IPS-20b (cell line): ENCODE measurements at regions not wholly inside any gene's neighbourhood (a gene's known extent, or its start where the extent isn't known, plus 50 kb on each side); places are given as distances from the start of the nearest gene placed in this dataset.

Source experiments
- H3K27ac ChIP-seq: one replicate; pipeline ENCODE4 v1.5.1; 2013; ENCODE audit warnings: low read length
- H3K27me3 ChIP-seq: 2 replicates; pipeline ENCODE4 v1.6.1; 2013; ENCODE audit warnings: mild to moderate bottlenecking, low read length, inconsistent platforms; ENCODE audit not compliant: insufficient read depth
- H3K36me3 ChIP-seq: 2 replicates; pipeline ENCODE4 v1.6.1; 2013; ENCODE audit warnings: low read depth, mild to moderate bottlenecking, inconsistent platforms, low read length, moderate library complexity; ENCODE audit not compliant: insufficient read depth
- H3K4me1 ChIP-seq: 2 replicates; pipeline ENCODE4 v1.6.1; 2013; ENCODE audit warnings: mild to moderate bottlenecking, control low read depth, inconsistent platforms, low read length, moderate library complexity; ENCODE audit not compliant: insufficient read depth
- H3K4me3 ChIP-seq: 2 replicates; pipeline ENCODE4 v1.5.1; 2013; ENCODE audit warnings: mild to moderate bottlenecking, low read length, inconsistent platforms
- H3K9ac ChIP-seq: 2 replicates; pipeline ENCODE4 v1.6.1; 2013; ENCODE audit warnings: low read depth, mild to moderate bottlenecking, inconsistent platforms, low read length, moderate library complexity
- H3K9me3 ChIP-seq: 2 replicates; pipeline ENCODE4 v1.6.1; 2013; ENCODE audit warnings: mild to moderate bottlenecking, low read depth, low read length, inconsistent platforms; ENCODE audit not compliant: insufficient read depth

DNA sequence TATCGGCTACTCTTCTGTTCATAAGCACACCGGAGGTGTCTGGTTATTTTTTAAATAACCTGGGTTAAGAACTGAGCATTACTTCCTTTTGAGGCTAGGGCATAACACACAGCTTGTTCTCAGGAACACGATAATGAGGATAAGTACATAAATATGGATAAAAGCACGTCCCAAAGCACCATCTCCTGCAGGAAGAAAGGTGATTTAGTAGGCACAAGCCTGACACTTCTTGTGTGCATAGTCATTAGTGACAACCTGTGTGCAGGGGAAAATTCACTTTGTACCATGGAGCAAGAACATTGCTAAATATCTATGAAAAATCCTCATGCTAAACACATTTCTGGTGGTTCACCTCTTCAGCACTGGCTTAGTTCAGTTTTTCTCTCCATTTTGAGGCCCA, 166.5 kb downstream of the SNAPC1 start:
- Histone ChIP-seq H3K9me3 (no peaks in the 10 kb centered on the region), H3K4me1 (peaks cover 48% of the 10 kb centered on the region), H3K4me3 (no peak overlapping the region), H3K9ac (no peak overlapping the region), H3K27me3 (no peaks in the 10 kb centered on the region), H3K36me3 (no peaks in the 10 kb centered on the region), H3K27ac (no peak overlapping the region)

DNA sequence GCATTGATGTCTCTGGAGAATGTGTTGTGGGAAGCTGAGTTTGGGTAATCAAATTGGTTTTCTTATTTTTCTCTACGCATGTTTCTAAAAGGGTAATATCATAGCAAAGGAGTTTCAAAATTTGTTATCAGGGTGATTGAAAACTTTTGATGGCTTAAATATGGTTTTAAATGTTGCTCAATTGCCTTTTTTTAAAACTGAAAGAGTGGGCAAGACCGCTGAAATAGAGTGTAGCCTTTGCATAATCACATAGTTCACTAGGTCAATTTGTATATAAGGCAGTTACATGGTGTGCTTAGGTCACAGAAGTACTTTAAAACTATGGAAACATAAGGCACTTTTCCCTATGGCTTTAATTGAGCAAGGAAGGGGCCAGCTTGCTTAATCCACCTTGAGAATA, 167.4 kb downstream of the SNAPC1 start:
- Histone ChIP-seq H3K9ac (no peak overlapping the region), H3K4me3 (no peak overlapping the region), H3K27ac (no peak overlapping the region), H3K9me3 (no peaks in the 10 kb centered on the region), H3K36me3 (no peaks in the 10 kb centered on the region), H3K27me3 (no peaks in the 10 kb centered on the region), H3K4me1 (peaks cover 48% of the 10 kb centered on the region)

DNA sequence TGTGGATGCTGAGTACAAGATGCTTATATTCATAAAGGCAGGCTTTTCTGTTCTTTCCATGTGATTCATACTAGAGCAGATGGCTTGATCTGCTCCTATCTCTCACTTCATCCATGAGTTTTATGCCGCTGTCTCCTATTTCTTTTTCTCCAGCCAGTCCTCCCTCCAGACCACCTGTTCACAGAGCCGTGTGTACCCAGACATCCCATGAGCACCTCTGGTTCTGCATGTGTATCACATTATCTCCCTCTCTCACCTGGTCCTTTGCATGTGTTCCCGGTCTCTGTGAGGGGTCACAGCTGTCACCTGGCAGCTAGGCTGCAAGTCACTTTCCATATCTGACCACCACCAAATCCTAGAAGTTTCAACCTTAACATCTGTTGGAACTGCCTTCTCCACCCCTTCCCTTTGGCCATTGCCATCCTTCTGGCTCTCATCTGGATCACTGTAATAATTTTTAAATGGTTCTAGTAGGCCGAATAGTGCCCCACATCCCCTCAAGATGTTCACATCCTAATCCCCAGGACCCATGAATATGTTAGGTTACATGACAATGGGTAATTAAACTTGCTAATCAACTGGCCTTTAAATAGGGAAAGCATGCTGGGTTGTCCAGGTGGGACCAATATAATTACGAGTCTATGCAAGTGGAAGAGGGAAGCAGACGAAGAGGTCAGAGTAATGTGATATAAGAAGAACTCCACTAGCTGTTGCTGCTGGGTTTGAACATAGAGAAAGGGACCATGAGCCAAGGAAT, 168.1 kb downstream of the SNAPC1 start:
- H3K9ac ChIP-seq = no peak overlapping the region; the same call in 1 of the 2 replicates
- peaks cover 48% of the 10 kb centered on the region for H3K4me1 ChIP-seq

DNA sequence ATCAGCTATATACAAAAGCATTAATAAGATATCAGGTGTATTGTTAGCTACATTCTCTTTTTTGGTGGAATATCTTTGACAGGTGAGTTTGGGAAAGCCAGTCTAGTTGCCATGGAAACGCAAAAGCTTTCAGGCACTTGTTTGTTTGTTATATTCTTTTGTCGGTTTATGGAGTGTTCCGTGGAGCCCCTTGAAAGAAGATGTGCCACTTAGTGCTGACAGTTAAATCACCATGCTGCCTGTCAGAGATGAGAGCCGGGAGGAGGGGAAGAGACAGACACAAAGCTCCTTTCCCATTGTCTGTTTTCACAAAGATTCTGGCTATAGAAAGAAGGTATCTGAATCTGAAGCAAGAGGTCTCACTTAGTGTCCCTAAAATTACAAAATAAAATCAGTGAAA, 170.8 kb downstream of the SNAPC1 start:
- no peak overlapping the region for H3K4me3 ChIP-seq
- no peak overlapping the region for H3K9ac ChIP-seq

More for the DNA sequence above, 168.1 kb downstream of the SNAPC1 start:
- H3K27me3 ChIP-seq = no peaks in the 10 kb centered on the region
- no peaks in the 10 kb centered on the region for H3K36me3 ChIP-seq
- peak overlapping the region; percentile 38; the same call in 1 of the 2 replicates for H3K4me3 ChIP-seq
- H3K27ac ChIP-seq = no peak overlapping the region
- no peaks in the 10 kb centered on the region for H3K9me3 ChIP-seq

DNA sequence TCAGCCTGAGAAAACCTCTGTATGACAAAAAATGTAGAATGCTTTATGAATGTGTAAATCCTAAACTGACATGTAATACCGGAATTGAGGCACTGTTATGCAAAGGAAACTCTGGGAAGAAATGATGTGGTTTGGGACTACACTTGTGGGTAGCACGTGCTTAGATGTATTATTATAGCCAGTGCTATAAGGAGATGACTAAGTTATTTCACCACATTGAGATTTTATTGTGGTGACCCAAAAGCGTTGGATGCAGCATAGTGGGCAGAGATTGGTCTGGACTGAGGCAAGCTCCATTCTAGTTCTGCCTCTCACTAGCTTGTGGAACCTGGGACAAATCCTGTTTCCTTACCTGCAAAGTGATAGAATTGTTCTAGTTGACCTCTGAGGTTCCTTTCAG, 172.2 kb downstream of the SNAPC1 start:
- Histone ChIP-seq H3K9ac (no peak overlapping the region), H3K36me3 (no peaks in the 10 kb centered on the region), H3K4me1 (peaks cover 23% of the 10 kb centered on the region), H3K27ac (no peak overlapping the region), H3K27me3 (no peaks in the 10 kb centered on the region), H3K9me3 (no peaks in the 10 kb centered on the region), H3K4me3 (no peak overlapping the region)

More for the DNA sequence above, 170.8 kb downstream of the SNAPC1 start:
- peaks cover 32% of the 10 kb centered on the region for H3K4me1 ChIP-seq
- no peak overlapping the region for H3K27ac ChIP-seq
- no peaks in the 10 kb centered on the region for H3K27me3 ChIP-seq
- no peaks in the 10 kb centered on the region for H3K9me3 ChIP-seq
- no peaks in the 10 kb centered on the region for H3K36me3 ChIP-seq

DNA sequence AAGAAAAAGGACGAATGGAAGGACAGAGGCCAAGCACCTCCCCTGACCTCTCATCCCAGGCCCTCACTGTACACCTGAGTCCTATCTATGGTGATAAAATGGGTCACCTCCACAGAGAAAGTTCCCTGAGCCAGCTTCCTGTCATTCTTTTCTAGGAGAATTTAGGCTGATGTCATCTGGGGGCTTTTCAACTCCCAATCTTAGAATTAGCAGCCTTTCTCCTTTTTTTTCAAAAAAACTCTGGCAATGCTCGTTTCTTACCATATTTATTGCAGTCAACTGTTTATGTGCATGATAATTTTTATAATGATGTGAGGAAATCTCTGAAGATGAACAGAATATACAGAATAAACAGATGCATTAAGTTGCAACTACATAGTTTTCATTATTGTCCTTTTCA, 177.6 kb downstream of the SNAPC1 start:
- Histone ChIP-seq H3K4me1 (peaks cover 11% of the 10 kb centered on the region), H3K4me3 (no peak overlapping the region), H3K27ac (no peak overlapping the region), H3K27me3 (no peaks in the 10 kb centered on the region), H3K9me3 (no peaks in the 10 kb centered on the region), H3K9ac (no peak overlapping the region), H3K36me3 (no peaks in the 10 kb centered on the region)

DNA sequence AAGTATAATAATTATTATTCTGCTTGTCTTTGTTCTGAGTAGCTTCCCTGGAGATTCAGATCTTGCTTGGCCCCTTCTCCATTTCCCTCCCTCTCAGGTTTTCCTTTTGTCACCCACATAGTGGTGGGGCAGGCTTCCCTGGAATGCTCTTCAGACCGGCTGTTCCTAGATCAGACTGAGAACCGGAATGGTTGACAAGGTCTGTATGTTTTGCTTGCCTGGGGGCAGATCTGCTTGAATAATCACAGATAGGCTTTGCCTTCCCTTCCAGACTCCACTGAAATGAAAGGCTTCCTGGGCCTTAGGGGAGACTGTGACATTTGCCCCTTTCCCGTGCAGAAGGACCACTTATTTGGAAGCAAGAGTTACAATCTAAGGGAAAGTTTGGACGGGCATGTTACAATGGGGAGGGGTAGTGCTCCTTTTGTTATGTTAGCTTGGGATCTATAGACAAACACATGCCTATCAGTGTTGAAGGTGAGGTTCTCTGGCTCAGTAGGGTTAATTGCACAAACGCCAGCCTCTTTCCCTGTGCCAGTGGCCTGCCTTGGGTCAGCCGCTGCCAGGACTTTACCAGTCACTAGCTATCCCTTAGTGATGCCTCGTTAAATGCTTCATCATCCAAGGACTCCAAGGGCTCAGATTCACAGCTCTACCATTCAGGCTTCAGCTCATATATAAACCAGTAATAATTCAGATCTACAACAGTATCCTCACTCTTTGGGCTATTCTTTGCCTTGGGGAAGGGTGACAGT, 178.6 kb downstream of the SNAPC1 start:
- H3K9me3 ChIP-seq = no peaks in the 10 kb centered on the region
- peak overlapping the region; percentile 15; the same call in 1 of the 2 replicates for H3K4me3 ChIP-seq
- H3K9ac ChIP-seq = no peak overlapping the region
- peaks cover 11% of the 10 kb centered on the region for H3K4me1 ChIP-seq
- H3K36me3 ChIP-seq = no peaks in the 10 kb centered on the region
- H3K27me3 ChIP-seq = no peaks in the 10 kb centered on the region
- no peak overlapping the region for H3K27ac ChIP-seq

DNA sequence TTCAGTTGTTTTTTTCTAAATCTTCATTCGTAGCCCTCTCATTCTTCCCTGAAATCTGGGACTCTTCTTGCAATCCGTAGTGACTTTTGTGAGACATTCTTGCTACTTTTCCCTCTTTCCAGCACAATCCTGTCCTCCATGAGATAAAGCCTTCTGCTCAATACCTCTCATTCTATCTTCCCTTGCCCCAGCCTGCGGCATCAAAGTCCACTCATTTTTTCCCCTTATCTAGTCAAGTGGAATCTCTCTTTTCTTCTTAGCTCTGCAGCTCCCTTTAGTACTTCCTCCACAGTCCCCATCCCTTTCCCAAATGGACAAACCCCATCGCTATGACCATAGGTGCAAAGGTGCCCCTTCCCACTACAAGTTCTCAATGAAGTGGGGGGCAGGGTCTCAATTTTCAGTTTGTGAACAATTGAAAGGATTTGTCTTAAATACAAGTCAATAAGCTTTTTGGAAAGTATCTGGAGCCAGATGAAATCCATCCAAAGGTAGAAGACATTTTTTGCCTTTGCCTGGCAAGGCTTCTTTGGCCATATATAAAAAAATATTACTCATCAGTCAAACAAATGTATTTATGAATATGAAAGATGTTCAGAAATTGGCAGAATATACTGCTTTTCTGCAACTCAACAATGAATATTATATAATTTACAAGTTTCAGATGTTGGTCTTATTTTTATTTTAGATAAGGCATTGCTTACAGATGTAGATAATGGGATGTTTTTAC, 179.4 kb downstream of the SNAPC1 start:
- peaks cover 11% of the 10 kb centered on the region for H3K4me1 ChIP-seq
- no peaks in the 10 kb centered on the region for H3K9me3 ChIP-seq
- no peaks in the 10 kb centered on the region for H3K36me3 ChIP-seq
- no peak overlapping the region for H3K4me3 ChIP-seq
- H3K27ac ChIP-seq = no peak overlapping the region
- no peaks in the 10 kb centered on the region for H3K27me3 ChIP-seq
- H3K9ac ChIP-seq = no peak overlapping the region

DNA sequence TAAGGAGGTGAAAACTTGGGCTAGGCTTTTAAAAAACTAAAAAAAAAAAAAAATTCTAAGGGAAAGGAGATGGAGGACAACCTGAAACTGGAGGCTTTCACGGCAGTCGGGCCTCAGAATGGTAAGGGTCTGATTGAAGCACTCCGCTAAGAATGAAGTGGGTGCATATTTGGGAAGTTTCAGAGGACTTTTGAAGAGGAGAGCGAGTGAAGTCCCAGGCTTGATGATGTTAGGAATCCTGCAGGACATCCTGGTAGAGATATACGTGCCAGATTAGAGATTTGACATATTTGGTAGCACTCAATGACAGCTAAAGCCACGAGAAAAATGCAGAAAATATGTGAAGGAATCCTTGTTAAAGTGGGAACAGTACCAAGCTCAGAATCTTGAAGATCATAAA, 186.2 kb downstream of the SNAPC1 start:
- H3K9me3 ChIP-seq = no peaks in the 10 kb centered on the region

DNA sequence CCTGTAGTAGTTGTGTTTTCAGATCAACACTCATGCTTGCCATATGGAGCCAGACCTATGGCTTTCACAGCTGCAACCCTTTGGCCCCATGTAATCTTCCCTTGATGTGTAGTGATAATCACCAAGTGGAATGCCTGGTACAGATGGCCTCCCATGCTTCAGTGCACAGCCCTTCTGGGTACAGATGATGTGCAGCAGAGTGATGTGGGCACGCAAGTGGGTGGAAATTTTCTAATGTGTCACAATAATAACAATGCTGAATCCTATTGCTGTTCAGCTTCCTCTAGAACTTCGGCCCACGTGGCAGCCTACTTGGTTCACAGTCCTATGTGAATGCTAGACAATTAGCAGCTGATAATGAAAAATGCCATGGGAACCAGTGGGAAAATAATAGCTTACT, 188.1 kb downstream of the SNAPC1 start:
- H3K27me3 ChIP-seq = no peaks in the 10 kb centered on the region
- no peaks in the 10 kb centered on the region for H3K9me3 ChIP-seq
- no peak overlapping the region for H3K27ac ChIP-seq
- no peak overlapping the region for H3K9ac ChIP-seq
- H3K4me1 ChIP-seq = no peaks in the 10 kb centered on the region
- no peaks in the 10 kb centered on the region for H3K36me3 ChIP-seq
- no peak overlapping the region for H3K4me3 ChIP-seq

More for the DNA sequence above, 186.2 kb downstream of the SNAPC1 start:
- Histone ChIP-seq H3K4me1 (no peaks in the 10 kb centered on the region), H3K36me3 (no peaks in the 10 kb centered on the region), H3K27me3 (no peaks in the 10 kb centered on the region), H3K9ac (no peak overlapping the region), H3K27ac (no peak overlapping the region), H3K4me3 (no peak overlapping the region)

DNA sequence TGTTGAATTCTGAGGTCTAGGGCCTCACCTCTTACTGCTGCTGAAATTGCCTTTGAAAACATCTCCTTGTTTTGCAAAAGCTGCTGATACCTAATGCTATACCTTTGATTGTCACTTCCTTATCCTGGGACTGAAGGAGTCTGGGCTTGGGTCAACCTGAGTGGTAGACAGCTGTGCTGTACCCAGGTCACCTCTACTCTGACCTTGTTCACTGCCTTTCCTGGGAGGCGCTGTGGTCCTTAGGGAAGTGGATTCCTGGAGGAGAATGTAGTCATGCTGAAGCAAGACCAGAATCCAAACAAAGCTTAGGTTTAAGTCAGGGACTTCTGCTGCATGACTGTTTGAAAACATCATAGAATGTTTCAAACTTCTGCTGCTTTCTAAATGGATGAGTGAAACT, 191.4 kb downstream of the SNAPC1 start:
- Histone ChIP-seq H3K4me1 (no peaks in the 10 kb centered on the region), H3K9me3 (peaks cover 8% of the 10 kb centered on the region), H3K4me3 (no peak overlapping the region), H3K9ac (no peak overlapping the region), H3K27ac (no peak overlapping the region), H3K27me3 (no peaks in the 10 kb centered on the region), H3K36me3 (no peaks in the 10 kb centered on the region)
